SK-N-SH treated with all-trans-retinoic acid at 6 μM for 48 hours (cell line): ENCODE measurements at regions not wholly inside any gene's neighbourhood (a gene's known extent, or its start where the extent isn't known, plus 50 kb on each side); places are given as distances from the start of the nearest gene placed in this dataset.

Source experiments
- ATAC-seq: fragments of 200-7000 bp; cut with Tn5 transposase; 3 replicates; pipeline ENCODE4 v1.9.1; 2020; ENCODE audit warnings: mild to moderate bottlenecking, moderate library complexity
- ARNTL ChIP-seq: fragments of 450-650 bp; formaldehyde crosslinking; IDR thresholded peaks from 2 replicates; pipeline ENCODE4 v1.5.0; 2020; ENCODE audit warnings: low read depth, mild to moderate bottlenecking, moderate library complexity, borderline replicate concordance
- BACH2 ChIP-seq: fragments of 250-450 bp; sonication (Bioruptor Pico); IDR thresholded peaks from 2 replicates; pipeline ENCODE4 v1.9.0; 2021; ENCODE audit warnings: mild to moderate bottlenecking, borderline replicate concordance
- CSDC2 ChIP-seq: fragments of 250-450 bp; sonication (Bioruptor Pico); IDR thresholded peaks from 2 replicates; pipeline ENCODE4 v1.5.0; 2020; ENCODE audit warnings: mild to moderate bottlenecking, moderate library complexity
- ESRRG ChIP-seq: fragments of 250-450 bp; sonication (Bioruptor Pico); IDR thresholded peaks from 2 replicates; pipeline ENCODE4 v1.6.1; 2021; ENCODE audit warnings: mild to moderate bottlenecking
- GLIS3 ChIP-seq: fragments of 250-450 bp; sonication (Bioruptor Pico); IDR thresholded peaks from 2 replicates; pipeline ENCODE4 v1.5.0; 2020; ENCODE audit warnings: mild to moderate bottlenecking, moderate library complexity
- ISL1 ChIP-seq: fragments of 250-450 bp; sonication (Bioruptor Pico); IDR thresholded peaks from 2 replicates; pipeline ENCODE4 v2.1.2; 2022; ENCODE audit warnings: mild to moderate bottlenecking, moderate library complexity
- OSR1 ChIP-seq: fragments of 250-450 bp; sonication (Bioruptor Pico); IDR thresholded peaks from 2 replicates; pipeline ENCODE4 v1.8.0; 2022; ENCODE audit warnings: moderate library complexity, mild to moderate bottlenecking, inconsistent platforms
- PPARA ChIP-seq: fragments of 250-450 bp; sonication (Bioruptor Pico); IDR thresholded peaks from 2 replicates; pipeline ENCODE4 v1.5.0; 2020; ENCODE audit warnings: mild to moderate bottlenecking, borderline replicate concordance
- RARB ChIP-seq: fragments of 250-450 bp; sonication (Bioruptor Pico); IDR thresholded peaks from 2 replicates; pipeline ENCODE4 v1.8.0; 2021; ENCODE audit warnings: mild to moderate bottlenecking, moderate library complexity
- SNAI2 ChIP-seq: fragments of 250-450 bp; sonication (Bioruptor Pico); IDR thresholded peaks from 2 replicates; pipeline ENCODE4 v1.5.0; 2020; ENCODE audit warnings: mild to moderate bottlenecking, moderate library complexity
- TCF4 ChIP-seq: fragments of 250-450 bp; sonication (Bioruptor Pico); IDR thresholded peaks from 2 replicates; pipeline ENCODE4 v1.8.0; 2021; ENCODE audit warnings: mild to moderate bottlenecking, moderate library complexity, borderline replicate concordance
- TOX ChIP-seq: fragments of 250-450 bp; sonication (Bioruptor Pico); IDR thresholded peaks from 2 replicates; pipeline ENCODE4 v1.8.0; 2021; ENCODE audit warnings: mild to moderate bottlenecking, moderate library complexity, borderline replicate concordance
- ZC3H10 ChIP-seq: fragments of 250-450 bp; sonication (Bioruptor Pico); IDR thresholded peaks from 2 replicates; pipeline ENCODE4 v1.5.1; 2021; ENCODE audit warnings: mild to moderate bottlenecking, moderate library complexity
- ZFP3 ChIP-seq: fragments of 250-450 bp; sonication (Bioruptor Pico); IDR thresholded peaks from 2 replicates; pipeline ENCODE4 v1.5.0; 2020; ENCODE audit warnings: mild to moderate bottlenecking, moderate library complexity
- ZFP30 ChIP-seq: fragments of 450-650 bp; formaldehyde crosslinking; IDR thresholded peaks from 2 replicates; pipeline ENCODE4 v1.5.0; 2022; ENCODE audit warnings: mild to moderate bottlenecking, moderate library complexity
- ZNF565 ChIP-seq: fragments of 450-650 bp; formaldehyde crosslinking; conservative IDR thresholded peaks from 2 replicates; pipeline ENCODE4 v1.5.0; 2020; ENCODE audit warnings: low read depth, mild to moderate bottlenecking, moderate library complexity
- ZNF70 ChIP-seq: fragments of 450-650 bp; formaldehyde crosslinking; IDR thresholded peaks from 2 replicates; pipeline ENCODE4 v1.5.0; 2020; ENCODE audit warnings: mild to moderate bottlenecking, moderate library complexity
- ZNF8 ChIP-seq: fragments of 450-650 bp; formaldehyde crosslinking; IDR thresholded peaks from 2 replicates; pipeline ENCODE4 v1.5.0; 2020; ENCODE audit warnings: mild to moderate bottlenecking, moderate library complexity
- TF ChIP-seq, protein P1 (sequence below): fragments of 250-450 bp; sonication (Bioruptor Pico); IDR thresholded peaks from 2 replicates; pipeline ENCODE4 v1.8.0; 2020; ENCODE audit warnings: mild to moderate bottlenecking, moderate library complexity, borderline replicate concordance
- TF ChIP-seq, protein P2 (sequence below): fragments of 250-450 bp; sonication (Bioruptor Pico); IDR thresholded peaks from 2 replicates; pipeline ENCODE4 v1.5.0; 2020; ENCODE audit warnings: mild to moderate bottlenecking, moderate library complexity
- TF ChIP-seq, protein P3 (sequence below): fragments of 250-450 bp; sonication (Bioruptor Pico); IDR thresholded peaks from 2 replicates; pipeline ENCODE4 v1.5.1; 2020; ENCODE audit warnings: low read depth, mild to moderate bottlenecking, moderate library complexity
- TF ChIP-seq, protein P4 (sequence below): fragments of 250-450 bp; sonication (Bioruptor Pico); IDR thresholded peaks from 2 replicates; pipeline ENCODE4 v1.8.0; 2021; ENCODE audit warnings: low read depth, mild to moderate bottlenecking, moderate library complexity, borderline replicate concordance
- TF ChIP-seq, protein P5 (sequence below): fragments of 250-450 bp; sonication (Bioruptor Pico); IDR thresholded peaks from 2 replicates; pipeline ENCODE4 v1.5.1; 2021; ENCODE audit warnings: mild to moderate bottlenecking, moderate library complexity

DNA sequence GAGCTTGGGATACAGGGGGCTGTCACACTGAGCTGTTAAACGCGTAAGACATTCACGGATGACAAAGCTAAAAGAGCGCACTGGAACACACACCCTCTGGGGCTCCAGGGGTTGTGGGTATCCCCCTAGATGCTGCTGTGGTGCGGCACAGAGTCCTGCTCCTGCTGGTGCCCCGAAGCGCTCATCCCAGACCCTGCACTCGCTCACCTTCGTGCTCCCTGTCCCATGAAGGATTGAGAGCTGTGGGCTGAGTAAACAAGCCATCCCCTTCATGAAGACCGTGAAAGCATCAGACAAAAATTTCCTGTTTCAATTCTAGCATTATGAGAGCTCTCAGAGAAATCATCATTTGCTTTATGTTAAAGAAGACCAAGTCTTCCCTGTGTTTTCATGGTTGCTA, 463.5 kb upstream of the ADGRL2 start:
- TF ChIP-seq ZFP30: no peak
- no peak for TF ChIP-seq ZFP3 (CRISPR knock-in tag)
- no peak for TF ChIP-seq ZNF70 (CRISPR knock-in tag)
- no peak for TF ChIP-seq ARNTL (CRISPR knock-in tag)
- TF ChIP-seq, protein P1, sequence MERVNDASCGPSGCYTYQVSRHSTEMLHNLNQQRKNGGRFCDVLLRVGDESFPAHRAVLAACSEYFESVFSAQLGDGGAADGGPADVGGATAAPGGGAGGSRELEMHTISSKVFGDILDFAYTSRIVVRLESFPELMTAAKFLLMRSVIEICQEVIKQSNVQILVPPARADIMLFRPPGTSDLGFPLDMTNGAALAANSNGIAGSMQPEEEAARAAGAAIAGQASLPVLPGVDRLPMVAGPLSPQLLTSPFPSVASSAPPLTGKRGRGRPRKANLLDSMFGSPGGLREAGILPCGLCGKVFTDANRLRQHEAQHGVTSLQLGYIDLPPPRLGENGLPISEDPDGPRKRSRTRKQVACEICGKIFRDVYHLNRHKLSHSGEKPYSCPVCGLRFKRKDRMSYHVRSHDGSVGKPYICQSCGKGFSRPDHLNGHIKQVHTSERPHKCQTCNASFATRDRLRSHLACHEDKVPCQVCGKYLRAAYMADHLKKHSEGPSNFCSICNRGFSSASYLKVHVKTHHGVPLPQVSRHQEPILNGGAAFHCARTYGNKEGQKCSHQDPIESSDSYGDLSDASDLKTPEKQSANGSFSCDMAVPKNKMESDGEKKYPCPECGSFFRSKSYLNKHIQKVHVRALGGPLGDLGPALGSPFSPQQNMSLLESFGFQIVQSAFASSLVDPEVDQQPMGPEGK (CRISPR knock-in tag): no peak
- TF ChIP-seq, protein P2, sequence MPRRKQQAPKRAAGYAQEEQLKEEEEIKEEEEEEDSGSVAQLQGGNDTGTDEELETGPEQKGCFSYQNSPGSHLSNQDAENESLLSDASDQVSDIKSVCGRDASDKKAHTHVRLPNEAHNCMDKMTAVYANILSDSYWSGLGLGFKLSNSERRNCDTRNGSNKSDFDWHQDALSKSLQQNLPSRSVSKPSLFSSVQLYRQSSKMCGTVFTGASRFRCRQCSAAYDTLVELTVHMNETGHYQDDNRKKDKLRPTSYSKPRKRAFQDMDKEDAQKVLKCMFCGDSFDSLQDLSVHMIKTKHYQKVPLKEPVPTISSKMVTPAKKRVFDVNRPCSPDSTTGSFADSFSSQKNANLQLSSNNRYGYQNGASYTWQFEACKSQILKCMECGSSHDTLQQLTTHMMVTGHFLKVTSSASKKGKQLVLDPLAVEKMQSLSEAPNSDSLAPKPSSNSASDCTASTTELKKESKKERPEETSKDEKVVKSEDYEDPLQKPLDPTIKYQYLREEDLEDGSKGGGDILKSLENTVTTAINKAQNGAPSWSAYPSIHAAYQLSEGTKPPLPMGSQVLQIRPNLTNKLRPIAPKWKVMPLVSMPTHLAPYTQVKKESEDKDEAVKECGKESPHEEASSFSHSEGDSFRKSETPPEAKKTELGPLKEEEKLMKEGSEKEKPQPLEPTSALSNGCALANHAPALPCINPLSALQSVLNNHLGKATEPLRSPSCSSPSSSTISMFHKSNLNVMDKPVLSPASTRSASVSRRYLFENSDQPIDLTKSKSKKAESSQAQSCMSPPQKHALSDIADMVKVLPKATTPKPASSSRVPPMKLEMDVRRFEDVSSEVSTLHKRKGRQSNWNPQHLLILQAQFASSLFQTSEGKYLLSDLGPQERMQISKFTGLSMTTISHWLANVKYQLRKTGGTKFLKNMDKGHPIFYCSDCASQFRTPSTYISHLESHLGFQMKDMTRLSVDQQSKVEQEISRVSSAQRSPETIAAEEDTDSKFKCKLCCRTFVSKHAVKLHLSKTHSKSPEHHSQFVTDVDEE (CRISPR knock-in tag): no peak
- no peak for TF ChIP-seq ZNF8 (CRISPR knock-in tag)
- TF ChIP-seq CSDC2: no peak
- TF ChIP-seq PPARA (CRISPR knock-in tag): no peak
- TF ChIP-seq, protein P3, sequence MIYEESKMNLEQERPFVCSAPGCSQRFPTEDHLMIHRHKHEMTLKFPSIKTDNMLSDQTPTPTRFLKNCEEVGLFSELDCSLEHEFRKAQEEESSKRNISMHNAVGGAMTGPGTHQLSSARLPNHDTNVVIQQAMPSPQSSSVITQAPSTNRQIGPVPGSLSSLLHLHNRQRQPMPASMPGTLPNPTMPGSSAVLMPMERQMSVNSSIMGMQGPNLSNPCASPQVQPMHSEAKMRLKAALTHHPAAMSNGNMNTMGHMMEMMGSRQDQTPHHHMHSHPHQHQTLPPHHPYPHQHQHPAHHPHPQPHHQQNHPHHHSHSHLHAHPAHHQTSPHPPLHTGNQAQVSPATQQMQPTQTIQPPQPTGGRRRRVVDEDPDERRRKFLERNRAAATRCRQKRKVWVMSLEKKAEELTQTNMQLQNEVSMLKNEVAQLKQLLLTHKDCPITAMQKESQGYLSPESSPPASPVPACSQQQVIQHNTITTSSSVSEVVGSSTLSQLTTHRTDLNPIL: no peak
- TF ChIP-seq, protein P4, sequence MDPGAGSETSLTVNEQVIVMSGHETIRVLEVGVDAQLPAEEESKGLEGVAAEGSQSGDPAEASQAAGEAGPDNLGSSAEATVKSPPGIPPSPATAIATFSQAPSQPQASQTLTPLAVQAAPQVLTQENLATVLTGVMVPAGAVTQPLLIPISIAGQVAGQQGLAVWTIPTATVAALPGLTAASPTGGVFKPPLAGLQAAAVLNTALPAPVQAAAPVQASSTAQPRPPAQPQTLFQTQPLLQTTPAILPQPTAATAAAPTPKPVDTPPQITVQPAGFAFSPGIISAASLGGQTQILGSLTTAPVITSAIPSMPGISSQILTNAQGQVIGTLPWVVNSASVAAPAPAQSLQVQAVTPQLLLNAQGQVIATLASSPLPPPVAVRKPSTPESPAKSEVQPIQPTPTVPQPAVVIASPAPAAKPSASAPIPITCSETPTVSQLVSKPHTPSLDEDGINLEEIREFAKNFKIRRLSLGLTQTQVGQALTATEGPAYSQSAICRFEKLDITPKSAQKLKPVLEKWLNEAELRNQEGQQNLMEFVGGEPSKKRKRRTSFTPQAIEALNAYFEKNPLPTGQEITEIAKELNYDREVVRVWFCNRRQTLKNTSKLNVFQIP: no peak
- TF ChIP-seq RARB (CRISPR knock-in tag): no peak
- TF ChIP-seq OSR1 (CRISPR knock-in tag): no peak
- TF ChIP-seq ZC3H10 (CRISPR knock-in tag): no peak
- TF ChIP-seq SNAI2: no peak
- TF ChIP-seq GLIS3: no peak
- TF ChIP-seq, protein P5, sequence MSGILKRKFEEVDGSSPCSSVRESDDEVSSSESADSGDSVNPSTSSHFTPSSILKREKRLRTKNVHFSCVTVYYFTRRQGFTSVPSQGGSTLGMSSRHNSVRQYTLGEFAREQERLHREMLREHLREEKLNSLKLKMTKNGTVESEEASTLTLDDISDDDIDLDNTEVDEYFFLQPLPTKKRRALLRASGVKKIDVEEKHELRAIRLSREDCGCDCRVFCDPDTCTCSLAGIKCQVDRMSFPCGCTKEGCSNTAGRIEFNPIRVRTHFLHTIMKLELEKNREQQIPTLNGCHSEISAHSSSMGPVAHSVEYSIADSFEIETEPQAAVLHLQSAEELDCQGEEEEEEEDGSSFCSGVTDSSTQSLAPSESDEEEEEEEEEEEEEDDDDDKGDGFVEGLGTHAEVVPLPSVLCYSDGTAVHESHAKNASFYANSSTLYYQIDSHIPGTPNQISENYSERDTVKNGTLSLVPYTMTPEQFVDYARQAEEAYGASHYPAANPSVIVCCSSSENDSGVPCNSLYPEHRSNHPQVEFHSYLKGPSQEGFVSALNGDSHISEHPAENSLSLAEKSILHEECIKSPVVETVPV (CRISPR knock-in tag): no peak
- no peak for TF ChIP-seq ISL1 (CRISPR knock-in tag)
- TF ChIP-seq, all 23 proteins: peak for 0
- no peak for ATAC-seq

DNA sequence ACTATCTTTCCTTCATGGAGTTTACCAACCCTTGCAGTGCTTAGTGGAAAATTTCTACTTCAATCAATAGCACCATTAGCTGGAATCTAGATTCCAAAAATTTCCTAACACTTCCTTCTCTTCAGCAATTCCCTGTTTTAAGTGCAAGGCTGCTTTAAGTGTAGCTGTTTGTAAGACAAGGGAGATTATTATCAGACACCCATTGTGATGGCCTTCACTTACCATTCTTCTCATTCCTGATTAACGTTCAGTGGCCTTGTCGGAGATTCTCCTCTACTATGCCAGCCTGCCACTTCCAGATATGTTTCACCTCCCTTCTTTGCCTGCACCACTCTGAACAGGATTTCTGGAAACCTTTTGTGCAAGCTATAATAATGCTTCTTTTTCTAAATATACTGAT, 464.9 kb upstream of the ADGRL2 start:
- TF ChIP-seq TOX (CRISPR knock-in tag) (no peak), PPARA (CRISPR knock-in tag) (no peak), RARB (CRISPR knock-in tag) (no peak), ZNF70 (CRISPR knock-in tag) (no peak), ZNF8 (CRISPR knock-in tag) (no peak), ISL1 (CRISPR knock-in tag) (no peak), GLIS3 (no peak), OSR1 (CRISPR knock-in tag) (no peak), TCF4 (CRISPR knock-in tag) (no peak), ZFP3 (CRISPR knock-in tag) (no peak), CSDC2 (no peak)
- TF ChIP-seq, all 23 proteins: peak for 0
- no peak for ATAC-seq

DNA sequence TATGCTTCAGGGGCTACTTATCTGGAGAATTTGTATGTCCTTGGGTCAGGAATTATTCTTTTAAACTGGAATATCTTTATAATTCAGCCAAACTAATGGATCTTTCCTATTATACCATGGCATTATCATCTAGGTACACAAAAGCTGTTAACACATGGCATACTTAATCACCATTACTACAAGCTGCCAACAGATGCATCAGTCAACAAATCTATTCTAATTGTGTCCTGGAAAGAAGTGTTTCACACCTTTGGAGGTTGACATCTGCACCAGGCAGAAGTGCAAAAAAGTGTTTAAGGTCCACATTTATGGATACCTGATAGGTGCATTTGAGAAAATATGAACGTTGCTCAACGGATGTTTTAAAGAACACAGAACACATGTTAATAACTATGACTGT, 470.2 kb upstream of the ADGRL2 start:
- no peak for ATAC-seq
- TF ChIP-seq, protein P1 (CRISPR knock-in tag): no peak
- TF ChIP-seq ZNF8 (CRISPR knock-in tag) (no peak), OSR1 (CRISPR knock-in tag) (no peak), ARNTL (CRISPR knock-in tag) (no peak), PPARA (CRISPR knock-in tag) (no peak), ZC3H10 (CRISPR knock-in tag) (no peak), BACH2 (no peak), ZNF565 (CRISPR knock-in tag) (no peak), ZFP30 (no peak), ISL1 (CRISPR knock-in tag) (no peak), TOX (CRISPR knock-in tag) (no peak), ESRRG (CRISPR knock-in tag) (no peak)
- TF ChIP-seq, protein P5 (CRISPR knock-in tag): no peak
